ENCODE measurements at regions not wholly inside any gene's neighbourhood (a gene's known extent, or its start where the extent isn't known, plus 50 kb on each side); places are given as distances from the start of the nearest gene placed in this dataset.

DNA sequence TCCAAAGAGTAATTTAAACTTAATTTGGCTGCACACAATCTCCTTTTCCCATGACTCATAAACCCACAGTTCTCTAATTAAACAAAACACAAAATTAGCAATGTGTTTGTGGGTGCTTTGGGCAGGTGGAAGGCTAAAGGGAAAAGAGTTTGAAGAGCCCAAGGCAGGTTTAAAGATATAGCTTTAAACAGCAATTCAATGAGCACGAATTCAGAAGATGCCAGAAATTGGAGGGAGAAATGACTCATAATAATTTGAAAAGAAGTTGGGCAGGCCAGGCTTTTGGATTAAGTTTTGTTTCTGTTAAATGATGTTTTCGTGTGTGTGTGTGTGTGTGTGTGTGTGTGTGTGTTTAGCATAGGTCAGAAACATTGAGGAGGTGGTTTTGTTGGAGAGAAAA is 594.8 kb upstream of the ZEB2 start:
- TF ChIP-seq, protein P1, sequence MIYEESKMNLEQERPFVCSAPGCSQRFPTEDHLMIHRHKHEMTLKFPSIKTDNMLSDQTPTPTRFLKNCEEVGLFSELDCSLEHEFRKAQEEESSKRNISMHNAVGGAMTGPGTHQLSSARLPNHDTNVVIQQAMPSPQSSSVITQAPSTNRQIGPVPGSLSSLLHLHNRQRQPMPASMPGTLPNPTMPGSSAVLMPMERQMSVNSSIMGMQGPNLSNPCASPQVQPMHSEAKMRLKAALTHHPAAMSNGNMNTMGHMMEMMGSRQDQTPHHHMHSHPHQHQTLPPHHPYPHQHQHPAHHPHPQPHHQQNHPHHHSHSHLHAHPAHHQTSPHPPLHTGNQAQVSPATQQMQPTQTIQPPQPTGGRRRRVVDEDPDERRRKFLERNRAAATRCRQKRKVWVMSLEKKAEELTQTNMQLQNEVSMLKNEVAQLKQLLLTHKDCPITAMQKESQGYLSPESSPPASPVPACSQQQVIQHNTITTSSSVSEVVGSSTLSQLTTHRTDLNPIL (CRISPR knock-in tag; IDR thresholded peaks at IDR 0.05; ENCODE audit: low read depth), result no peak
- TF ChIP-seq, protein P2, sequence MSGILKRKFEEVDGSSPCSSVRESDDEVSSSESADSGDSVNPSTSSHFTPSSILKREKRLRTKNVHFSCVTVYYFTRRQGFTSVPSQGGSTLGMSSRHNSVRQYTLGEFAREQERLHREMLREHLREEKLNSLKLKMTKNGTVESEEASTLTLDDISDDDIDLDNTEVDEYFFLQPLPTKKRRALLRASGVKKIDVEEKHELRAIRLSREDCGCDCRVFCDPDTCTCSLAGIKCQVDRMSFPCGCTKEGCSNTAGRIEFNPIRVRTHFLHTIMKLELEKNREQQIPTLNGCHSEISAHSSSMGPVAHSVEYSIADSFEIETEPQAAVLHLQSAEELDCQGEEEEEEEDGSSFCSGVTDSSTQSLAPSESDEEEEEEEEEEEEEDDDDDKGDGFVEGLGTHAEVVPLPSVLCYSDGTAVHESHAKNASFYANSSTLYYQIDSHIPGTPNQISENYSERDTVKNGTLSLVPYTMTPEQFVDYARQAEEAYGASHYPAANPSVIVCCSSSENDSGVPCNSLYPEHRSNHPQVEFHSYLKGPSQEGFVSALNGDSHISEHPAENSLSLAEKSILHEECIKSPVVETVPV (CRISPR knock-in tag; IDR thresholded peaks at IDR 0.05), result no peak
- TF ChIP-seq ZFP3 (CRISPR knock-in tag; IDR thresholded peaks at IDR 0.05), result no peak
- TF ChIP-seq ISL1 (CRISPR knock-in tag; IDR thresholded peaks at IDR 0.05), result no peak
- TF ChIP-seq, protein P3, sequence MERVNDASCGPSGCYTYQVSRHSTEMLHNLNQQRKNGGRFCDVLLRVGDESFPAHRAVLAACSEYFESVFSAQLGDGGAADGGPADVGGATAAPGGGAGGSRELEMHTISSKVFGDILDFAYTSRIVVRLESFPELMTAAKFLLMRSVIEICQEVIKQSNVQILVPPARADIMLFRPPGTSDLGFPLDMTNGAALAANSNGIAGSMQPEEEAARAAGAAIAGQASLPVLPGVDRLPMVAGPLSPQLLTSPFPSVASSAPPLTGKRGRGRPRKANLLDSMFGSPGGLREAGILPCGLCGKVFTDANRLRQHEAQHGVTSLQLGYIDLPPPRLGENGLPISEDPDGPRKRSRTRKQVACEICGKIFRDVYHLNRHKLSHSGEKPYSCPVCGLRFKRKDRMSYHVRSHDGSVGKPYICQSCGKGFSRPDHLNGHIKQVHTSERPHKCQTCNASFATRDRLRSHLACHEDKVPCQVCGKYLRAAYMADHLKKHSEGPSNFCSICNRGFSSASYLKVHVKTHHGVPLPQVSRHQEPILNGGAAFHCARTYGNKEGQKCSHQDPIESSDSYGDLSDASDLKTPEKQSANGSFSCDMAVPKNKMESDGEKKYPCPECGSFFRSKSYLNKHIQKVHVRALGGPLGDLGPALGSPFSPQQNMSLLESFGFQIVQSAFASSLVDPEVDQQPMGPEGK (CRISPR knock-in tag; IDR thresholded peaks at IDR 0.05; ENCODE audit: borderline replicate concordance), result no peak
- no peak for TF ChIP-seq TCF4 (CRISPR knock-in tag; IDR thresholded peaks at IDR 0.05; ENCODE audit: borderline replicate concordance)
